Mesothelial cell of epicardium (in vitro differentiated cells): ENCODE measurements at regions not wholly inside any gene's neighbourhood (a gene's known extent, or its start where the extent isn't known, plus 50 kb on each side); places are given as distances from the start of the nearest gene placed in this dataset.

ENCODE experiments used
- DNase-seq, 2 experiments: peaks; one replicate each; pipeline ENCODE4 v3.0.0; 2021; ENCODE audit warnings: low spot score in 2 of 2; ENCODE audit not compliant: unreplicated experiment in 2 of 2
- H3K27ac Mint-ChIP-seq: 2 replicates; pipeline ENCODE4 v1.8.0; 2021; ENCODE audit warnings: mixed read lengths
- H3K27me3 Mint-ChIP-seq: 2 replicates; pipeline ENCODE4 v1.8.0; 2021; ENCODE audit warnings: low read depth, mixed read lengths
- H3K36me3 Mint-ChIP-seq: 2 replicates; pipeline ENCODE4 v1.8.0; 2021; ENCODE audit warnings: mixed read lengths
- H3K4me1 Mint-ChIP-seq: 2 replicates; pipeline ENCODE4 v1.8.0; 2021; ENCODE audit warnings: mixed read lengths
- H3K4me3 Mint-ChIP-seq: 2 replicates; pipeline ENCODE4 v1.8.0; 2021; ENCODE audit warnings: mild to moderate bottlenecking, moderate library complexity, mixed read lengths
- H3K9me3 Mint-ChIP-seq: 2 replicates; pipeline ENCODE4 v1.8.0; 2021; ENCODE audit warnings: mixed read lengths
- TF ChIP-seq, protein P1 (sequence below): fragments of 200-600 bp; sonication (generic); IDR thresholded peaks from one replicate; pipeline ENCODE4 v1.5.0; 2021; ENCODE audit warnings: antibody characterized with exemption; ENCODE audit not compliant: unreplicated experiment

- Mint-ChIP-seq H3K27ac (no peak overlapping the region), H3K4me3 (no peak overlapping the region), H3K36me3 (peaks cover 1% of the 10 kb centered on the region), H3K27me3 (no peaks in the 10 kb centered on the region), H3K4me1 (no peaks in the 10 kb centered on the region), H3K9me3 (peaks cover 42% of the 10 kb centered on the region)
- TF ChIP-seq, protein P1, sequence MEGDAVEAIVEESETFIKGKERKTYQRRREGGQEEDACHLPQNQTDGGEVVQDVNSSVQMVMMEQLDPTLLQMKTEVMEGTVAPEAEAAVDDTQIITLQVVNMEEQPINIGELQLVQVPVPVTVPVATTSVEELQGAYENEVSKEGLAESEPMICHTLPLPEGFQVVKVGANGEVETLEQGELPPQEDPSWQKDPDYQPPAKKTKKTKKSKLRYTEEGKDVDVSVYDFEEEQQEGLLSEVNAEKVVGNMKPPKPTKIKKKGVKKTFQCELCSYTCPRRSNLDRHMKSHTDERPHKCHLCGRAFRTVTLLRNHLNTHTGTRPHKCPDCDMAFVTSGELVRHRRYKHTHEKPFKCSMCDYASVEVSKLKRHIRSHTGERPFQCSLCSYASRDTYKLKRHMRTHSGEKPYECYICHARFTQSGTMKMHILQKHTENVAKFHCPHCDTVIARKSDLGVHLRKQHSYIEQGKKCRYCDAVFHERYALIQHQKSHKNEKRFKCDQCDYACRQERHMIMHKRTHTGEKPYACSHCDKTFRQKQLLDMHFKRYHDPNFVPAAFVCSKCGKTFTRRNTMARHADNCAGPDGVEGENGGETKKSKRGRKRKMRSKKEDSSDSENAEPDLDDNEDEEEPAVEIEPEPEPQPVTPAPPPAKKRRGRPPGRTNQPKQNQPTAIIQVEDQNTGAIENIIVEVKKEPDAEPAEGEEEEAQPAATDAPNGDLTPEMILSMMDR: no peak
- DNase-seq: no peak
Observed at GRCh38 chr2:13650586-13651180, 933.9 kb downstream of the TRIB2 start.

DNA sequence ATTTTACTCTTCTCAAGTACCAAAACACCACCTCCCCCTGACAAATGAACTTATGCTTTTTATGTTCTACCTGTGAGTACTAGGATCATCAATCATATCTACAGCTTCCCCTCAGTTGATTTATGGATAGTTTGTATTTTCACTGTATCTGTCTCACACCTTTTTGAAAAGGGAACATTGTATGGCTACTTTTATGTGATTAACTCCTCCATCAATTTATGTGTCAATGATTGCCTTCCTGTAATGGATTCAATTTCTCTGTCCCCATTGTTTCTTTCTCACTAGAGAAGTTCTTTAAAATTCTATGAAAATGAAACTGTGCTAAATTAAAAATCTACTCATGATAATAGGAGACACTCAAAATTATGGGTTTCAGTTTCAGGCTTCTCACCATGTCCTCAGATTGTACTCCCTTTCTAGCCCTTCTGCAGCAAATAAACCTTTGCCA is 935.0 kb downstream of the TRIB2 start:
- Mint-ChIP-seq H3K4me3 (no peak overlapping the region), H3K27me3 (no peaks in the 10 kb centered on the region), H3K27ac (no peak overlapping the region), H3K36me3 (no peaks in the 10 kb centered on the region), H3K4me1 (no peaks in the 10 kb centered on the region), H3K9me3 (peaks cover 36% of the 10 kb centered on the region)
- TF ChIP-seq, protein P1: no peak
- no peak for DNase-seq

DNA sequence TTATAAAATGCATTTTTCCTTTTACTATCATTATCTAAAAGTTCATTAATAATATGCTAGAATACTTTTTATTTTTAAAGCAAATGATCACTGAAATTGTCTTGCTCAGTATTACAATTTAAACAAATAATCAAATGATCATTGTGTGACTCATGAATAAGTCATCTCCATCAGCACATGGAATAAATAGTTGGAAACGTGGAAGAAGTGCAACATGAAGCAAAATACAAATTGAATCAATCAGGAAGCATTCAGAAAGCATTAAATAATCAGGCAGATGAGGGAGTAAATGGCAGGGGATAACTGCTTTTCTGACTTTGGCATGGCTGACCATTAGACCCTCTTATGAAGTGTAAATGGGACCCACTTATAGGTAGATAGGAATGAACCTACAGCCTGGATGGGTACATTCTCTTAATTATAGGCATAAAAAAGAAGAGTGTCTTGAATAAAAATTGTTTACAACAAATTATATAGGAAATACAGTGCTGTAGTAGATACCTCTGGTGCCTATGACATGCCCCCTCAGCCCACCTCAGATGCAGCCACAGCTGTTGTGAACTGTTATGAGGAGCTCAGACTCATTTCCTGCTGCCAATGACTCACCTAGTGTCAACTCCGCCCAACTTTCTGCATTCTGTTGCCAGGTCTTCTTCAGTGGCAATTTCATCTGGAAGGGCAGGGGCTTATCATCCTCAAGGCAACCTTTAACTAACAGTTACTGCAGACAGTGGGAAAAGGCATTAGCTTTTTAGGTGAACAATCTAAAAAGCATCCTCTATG is 936.0 kb downstream of the TRIB2 start:
- Mint-ChIP-seq H3K27me3 (no peaks in the 10 kb centered on the region), H3K9me3 (peaks cover 32% of the 10 kb centered on the region), H3K36me3 (no peaks in the 10 kb centered on the region), H3K4me1 (no peaks in the 10 kb centered on the region), H3K4me3 (no peak overlapping the region), H3K27ac (no peak overlapping the region)
- DNase-seq: no peak
- TF ChIP-seq, protein P1: no peak

DNA sequence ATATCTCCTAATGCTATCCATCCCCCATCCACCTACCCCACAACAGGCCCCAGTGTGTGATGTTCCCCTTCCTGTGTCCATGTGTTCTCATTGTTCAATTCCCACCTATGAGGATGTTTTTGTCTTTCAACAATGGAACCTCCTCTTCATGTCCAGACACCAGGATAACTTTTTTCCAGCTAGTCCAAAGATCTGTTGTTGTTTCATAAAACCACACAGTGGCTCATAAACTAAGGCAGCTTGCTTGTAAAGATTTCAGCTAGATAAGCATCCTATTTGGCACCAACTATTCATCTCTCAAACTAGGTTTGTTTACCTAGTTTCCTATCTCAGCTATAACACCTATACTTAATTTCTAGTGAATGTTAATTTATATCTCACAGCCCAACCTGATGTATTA is 937.7 kb downstream of the TRIB2 start:
- Mint-ChIP-seq H3K27ac (no peak overlapping the region), H3K36me3 (no peaks in the 10 kb centered on the region), H3K27me3 (no peaks in the 10 kb centered on the region), H3K9me3 (peaks cover 24% of the 10 kb centered on the region), H3K4me1 (no peaks in the 10 kb centered on the region), H3K4me3 (no peak overlapping the region)
- DNase-seq: no peak
- TF ChIP-seq, protein P1: no peak

DNA sequence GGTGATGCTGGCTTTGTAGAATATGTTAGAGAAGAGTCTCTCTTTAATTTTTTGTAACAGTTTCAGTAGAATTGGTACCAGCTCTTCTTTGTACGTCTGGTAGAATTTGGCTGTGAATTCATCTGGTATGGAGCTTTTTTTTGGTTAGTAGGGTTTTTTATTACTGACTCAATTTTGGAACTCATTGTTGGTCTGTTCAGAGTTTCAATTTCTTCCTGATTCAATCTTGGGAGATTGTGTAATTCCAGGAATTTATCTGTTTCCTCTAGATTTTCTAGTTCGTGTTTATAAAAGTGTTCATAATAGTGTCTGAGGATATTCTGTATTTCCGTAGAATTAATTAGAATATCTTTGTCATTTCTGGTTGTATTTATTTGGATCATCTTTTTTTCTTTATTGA is 943.5 kb downstream of the TRIB2 start:
- TF ChIP-seq, protein P1: no peak
- no peaks in the 10 kb centered on the region for H3K4me1 Mint-ChIP-seq
- no peak for DNase-seq
- no peak overlapping the region for H3K27ac Mint-ChIP-seq
- no peak overlapping the region for H3K4me3 Mint-ChIP-seq
- no peaks in the 10 kb centered on the region for H3K27me3 Mint-ChIP-seq
- H3K36me3 Mint-ChIP-seq: no peaks in the 10 kb centered on the region
- H3K9me3 Mint-ChIP-seq: no peaks in the 10 kb centered on the region
